ENCODE measurements at regions not wholly inside any gene's neighbourhood (a gene's known extent, or its start where the extent isn't known, plus 50 kb on each side); places are given as distances from the start of the nearest gene placed in this dataset.

- no peak for TF ChIP-seq CTCF (conservative IDR thresholded peaks at IDR 0.05)
- H3K27ac ChIP-seq, result no peak overlapping the region
Measured at GRCh38 chr10:55223352-55223751, 422.3 kb upstream of the PCDH15 start.

GRCh38 chr10:55220975-55221374 lies 419.9 kb upstream of the PCDH15 start:
- H3K27ac ChIP-seq, result peak overlapping the region; percentile 44
- TF ChIP-seq CTCF (conservative IDR thresholded peaks at IDR 0.05), result no peak

GRCh38 chr10:55215699-55216098 lies 414.7 kb upstream of the PCDH15 start:
- H3K27ac ChIP-seq, result no peak overlapping the region
- no peak for TF ChIP-seq CTCF (conservative IDR thresholded peaks at IDR 0.05)

- H3K27ac ChIP-seq, result no peak overlapping the region
- no peak for TF ChIP-seq CTCF (conservative IDR thresholded peaks at IDR 0.05)
Measured at GRCh38 chr10:55214608-55215007, 413.6 kb upstream of the PCDH15 start.

GRCh38 chr10:55212051-55212450 lies 411.0 kb upstream of the PCDH15 start:
- TF ChIP-seq CTCF (conservative IDR thresholded peaks at IDR 0.05), result no peak
- H3K27ac ChIP-seq, result no peak overlapping the region

- H3K27ac ChIP-seq, result no peak overlapping the region
- TF ChIP-seq CTCF (conservative IDR thresholded peaks at IDR 0.05), result no peak
Measured at GRCh38 chr10:55203874-55204273, 402.8 kb upstream of the PCDH15 start.

GRCh38 chr10:55203319-55203718 lies 402.3 kb upstream of the PCDH15 start:
- TF ChIP-seq CTCF (conservative IDR thresholded peaks at IDR 0.05), result no peak

GRCh38 chr10:55200020-55200419 lies 399.0 kb upstream of the PCDH15 start:
- no peak for TF ChIP-seq CTCF (conservative IDR thresholded peaks at IDR 0.05)
- no peak overlapping the region for H3K27ac ChIP-seq

More at GRCh38 chr10:55203319-55203718, 402.3 kb upstream of the PCDH15 start:
- H3K27ac ChIP-seq, result no peak overlapping the region

All from VCaP (cell line).